DND-41 (cell line): ENCODE measurements at regions not wholly inside any gene's neighbourhood (a gene's known extent, or its start where the extent isn't known, plus 50 kb on each side); places are given as distances from the start of the nearest gene placed in this dataset.

ENCODE experiments used
- ATAC-seq: fragments of 200-7000 bp; cut with Tn5 transposase; 3 replicates; pipeline ENCODE4 v1.9.1; 2021; ENCODE audit warnings: low read depth; ENCODE audit not compliant: insufficient read depth
- DNase-seq: peaks from one replicate; pipeline ENCODE4 v3.0.0-alpha.2; 2020
- H2AFZ ChIP-seq: 2 replicates; pipeline ENCODE4 v1.6.0; 2012; ENCODE audit warnings: low read depth, low read length
- H3K27ac ChIP-seq: 2 replicates; pipeline ENCODE4 v1.5.1; 2012; ENCODE audit warnings: low read length, inconsistent platforms
- H3K27me3 ChIP-seq: fragments of 200-600 bp; sonication (generic); 2 replicates; pipeline ENCODE4 v1.6.0; 2012; ENCODE audit warnings: low read length, mild to moderate bottlenecking, inconsistent platforms; ENCODE audit not compliant: insufficient read depth, poor library complexity
- H3K36me3 ChIP-seq: 2 replicates; pipeline ENCODE4 v1.5.1; 2012; ENCODE audit warnings: low read length, inconsistent platforms; ENCODE audit not compliant: insufficient read depth
- H3K4me1 ChIP-seq: 2 replicates; pipeline ENCODE4 v1.5.1; 2012; ENCODE audit warnings: mild to moderate bottlenecking, low read length; ENCODE audit not compliant: insufficient read depth
- H3K4me2 ChIP-seq: 2 replicates; pipeline ENCODE4 v1.6.0; 2012; ENCODE audit warnings: mild to moderate bottlenecking, moderate library complexity, low read length, inconsistent platforms; ENCODE audit not compliant: insufficient read depth
- H3K4me3 ChIP-seq, 2 experiments: fragments of 200-600 bp in 1 of 2; shearing (Covaris generic) in 1 of 2; 2 replicates each; pipeline ENCODE4 v1.5.1; 2012 to 2016; ENCODE audit warnings: inconsistent platforms in 2 of 2, low read length in 2 of 2, mild to moderate bottlenecking in 2 of 2, low read depth in 1 of 2, moderate library complexity in 1 of 2
- H3K79me2 ChIP-seq: 2 replicates; pipeline ENCODE4 v1.6.0; 2012; ENCODE audit warnings: low read length, inconsistent platforms; ENCODE audit not compliant: insufficient read depth
- H3K9ac ChIP-seq: 2 replicates; pipeline ENCODE4 v1.6.0; 2012; ENCODE audit warnings: low read depth, mild to moderate bottlenecking, inconsistent platforms, low read length, moderate library complexity
- H3K9me3 ChIP-seq: 2 replicates; pipeline ENCODE4 v1.5.1; 2012; ENCODE audit warnings: low read length, moderate library complexity, mild to moderate bottlenecking, inconsistent platforms; ENCODE audit not compliant: insufficient read depth, severe bottlenecking
- H4K20me1 ChIP-seq: 2 replicates; pipeline ENCODE4 v1.6.0; 2012; ENCODE audit warnings: low read length; ENCODE audit not compliant: insufficient read depth
- CTCF ChIP-seq: IDR thresholded peaks from 2 replicates; pipeline ENCODE4 v1.5.1; 2012; ENCODE audit warnings: borderline replicate concordance, low read length, moderate library complexity, mild to moderate bottlenecking; ENCODE audit not compliant: poor library complexity, severe bottlenecking; ENCODE audit errors: extremely low read depth
- EZH2 ChIP-seq: IDR thresholded peaks from 3 replicates; pipeline ENCODE4 v1.6.1; 2012; ENCODE audit warnings: borderline replicate concordance, low read depth, mild to moderate bottlenecking, moderate library complexity, low read length, inconsistent platforms; ENCODE audit not compliant: severe bottlenecking

- Histone ChIP-seq H3K4me2 (no peak overlapping the region), H3K4me1 (no peaks in the 10 kb centered on the region), H3K4me3 (no peak overlapping the region), H3K27ac (no peak overlapping the region), H3K9ac (no peak overlapping the region), H3K9me3 (no peaks in the 10 kb centered on the region), H4K20me1 (no peaks in the 10 kb centered on the region), H3K36me3 (no peaks in the 10 kb centered on the region), H2AFZ (no peak overlapping the region), H3K27me3 (no peaks in the 10 kb centered on the region), H3K79me2 (no peaks in the 10 kb centered on the region)
- ATAC-seq (no peak), DNase-seq (no peak)
- TF ChIP-seq EZH2 (no peak), CTCF (no peak)
These were observed 254.7 kb upstream of the RGMB start for GRCh38 chr5:98518754-98519153.

- no peak for TF ChIP-seq EZH2
- TF ChIP-seq CTCF: no peak
- Histone ChIP-seq H3K27me3 (no peaks in the 10 kb centered on the region), H3K36me3 (no peaks in the 10 kb centered on the region), H2AFZ (no peak overlapping the region), H3K4me2 (no peak overlapping the region), H3K79me2 (no peaks in the 10 kb centered on the region), H3K4me3 (no peak overlapping the region), H4K20me1 (no peaks in the 10 kb centered on the region), H3K4me1 (no peaks in the 10 kb centered on the region), H3K27ac (no peak overlapping the region), H3K9me3 (no peaks in the 10 kb centered on the region), H3K9ac (no peak overlapping the region)
- no peak for ATAC-seq
- DNase-seq: no peak
These were observed 253.9 kb upstream of the RGMB start for GRCh38 chr5:98519571-98519970.

GRCh38 chr5:98521821-98522220, 251.6 kb upstream of the RGMB start:
- H3K9ac ChIP-seq: no peak overlapping the region
- DNase-seq (no peak), ATAC-seq (no peak)
- H3K36me3 ChIP-seq: no peaks in the 10 kb centered on the region
- no peak overlapping the region for H2AFZ ChIP-seq
- H3K79me2 ChIP-seq: no peaks in the 10 kb centered on the region
- no peaks in the 10 kb centered on the region for H4K20me1 ChIP-seq
- no peaks in the 10 kb centered on the region for H3K4me1 ChIP-seq
- no peak overlapping the region for H3K27ac ChIP-seq
- H3K27me3 ChIP-seq: no peaks in the 10 kb centered on the region
- no peak overlapping the region for H3K4me2 ChIP-seq
- H3K9me3 ChIP-seq: no peaks in the 10 kb centered on the region
- TF ChIP-seq CTCF: no peak
- TF ChIP-seq EZH2: no peak
- no peak overlapping the region for H3K4me3 ChIP-seq

- Histone ChIP-seq H3K27me3 (no peaks in the 10 kb centered on the region), H3K4me2 (no peak overlapping the region), H3K36me3 (no peaks in the 10 kb centered on the region), H3K9ac (no peak overlapping the region), H3K79me2 (no peaks in the 10 kb centered on the region), H2AFZ (no peak overlapping the region), H3K4me1 (no peaks in the 10 kb centered on the region), H4K20me1 (no peaks in the 10 kb centered on the region), H3K9me3 (no peaks in the 10 kb centered on the region), H3K27ac (no peak overlapping the region), H3K4me3 (no peak overlapping the region)
- DNase-seq: no peak
- no peak for ATAC-seq
- TF ChIP-seq CTCF (no peak), EZH2 (no peak)
These were observed 248.7 kb upstream of the RGMB start for GRCh38 chr5:98524773-98525172.
